ENCODE measurements at regions not wholly inside any gene's neighbourhood (a gene's known extent, or its start where the extent isn't known, plus 50 kb on each side); places are given as distances from the start of the nearest gene placed in this dataset.
"Not testable (repeated sequence)": the region's sequence is repeated elsewhere in the genome, so short reads cannot be mapped to it uniquely, and the experiment has no call there.

DNA sequence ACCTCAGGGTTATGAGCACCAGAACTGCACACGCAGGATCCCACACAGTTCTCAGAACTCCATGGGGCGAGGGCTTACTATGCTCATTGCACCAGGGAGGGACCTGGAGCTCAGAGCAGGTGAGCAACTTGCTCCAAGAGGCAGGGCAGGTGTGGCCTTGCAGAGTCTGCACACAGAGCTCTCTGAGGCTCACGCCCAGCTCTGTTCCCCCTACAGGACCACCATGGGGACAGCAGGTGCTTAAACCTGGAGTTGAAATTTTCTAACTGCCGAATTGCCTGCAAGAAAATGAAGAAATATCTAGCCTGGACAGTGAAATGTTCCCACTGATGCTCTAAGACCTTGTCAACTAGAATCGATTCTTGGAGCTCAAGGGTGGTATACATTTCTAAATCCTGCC, 49.9 kb upstream of the MSMB start:
- not testable (repeated sequence) for TF ChIP-seq POLR2A (IDR thresholded peaks at IDR 0.05)
- TF ChIP-seq, protein P1, sequence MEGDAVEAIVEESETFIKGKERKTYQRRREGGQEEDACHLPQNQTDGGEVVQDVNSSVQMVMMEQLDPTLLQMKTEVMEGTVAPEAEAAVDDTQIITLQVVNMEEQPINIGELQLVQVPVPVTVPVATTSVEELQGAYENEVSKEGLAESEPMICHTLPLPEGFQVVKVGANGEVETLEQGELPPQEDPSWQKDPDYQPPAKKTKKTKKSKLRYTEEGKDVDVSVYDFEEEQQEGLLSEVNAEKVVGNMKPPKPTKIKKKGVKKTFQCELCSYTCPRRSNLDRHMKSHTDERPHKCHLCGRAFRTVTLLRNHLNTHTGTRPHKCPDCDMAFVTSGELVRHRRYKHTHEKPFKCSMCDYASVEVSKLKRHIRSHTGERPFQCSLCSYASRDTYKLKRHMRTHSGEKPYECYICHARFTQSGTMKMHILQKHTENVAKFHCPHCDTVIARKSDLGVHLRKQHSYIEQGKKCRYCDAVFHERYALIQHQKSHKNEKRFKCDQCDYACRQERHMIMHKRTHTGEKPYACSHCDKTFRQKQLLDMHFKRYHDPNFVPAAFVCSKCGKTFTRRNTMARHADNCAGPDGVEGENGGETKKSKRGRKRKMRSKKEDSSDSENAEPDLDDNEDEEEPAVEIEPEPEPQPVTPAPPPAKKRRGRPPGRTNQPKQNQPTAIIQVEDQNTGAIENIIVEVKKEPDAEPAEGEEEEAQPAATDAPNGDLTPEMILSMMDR (IDR thresholded peaks at IDR 0.05): not testable (repeated sequence)

All from Peyer's patch (tissue), 4 donors.